Epithelial cell of proximal tubule (primary cell): ENCODE measurements at regions not wholly inside any gene's neighbourhood (a gene's known extent, or its start where the extent isn't known, plus 50 kb on each side); places are given as distances from the start of the nearest gene placed in this dataset.

Experiments
- DNase-seq: peaks from one replicate; pipeline ENCODE4 v3.0.0-alpha.2; 2011; ENCODE audit warnings: low read depth
- H3K4me3 ChIP-seq: 2 replicates; pipeline ENCODE4 v1.5.1; 2011; ENCODE audit warnings: low read depth, mild to moderate bottlenecking, low read length
- TF ChIP-seq, protein P1 (sequence below): conservative IDR thresholded peaks from 2 replicates; pipeline ENCODE4 v1.5.1; 2012; ENCODE audit warnings: low read depth, mild to moderate bottlenecking, low read length

DNA sequence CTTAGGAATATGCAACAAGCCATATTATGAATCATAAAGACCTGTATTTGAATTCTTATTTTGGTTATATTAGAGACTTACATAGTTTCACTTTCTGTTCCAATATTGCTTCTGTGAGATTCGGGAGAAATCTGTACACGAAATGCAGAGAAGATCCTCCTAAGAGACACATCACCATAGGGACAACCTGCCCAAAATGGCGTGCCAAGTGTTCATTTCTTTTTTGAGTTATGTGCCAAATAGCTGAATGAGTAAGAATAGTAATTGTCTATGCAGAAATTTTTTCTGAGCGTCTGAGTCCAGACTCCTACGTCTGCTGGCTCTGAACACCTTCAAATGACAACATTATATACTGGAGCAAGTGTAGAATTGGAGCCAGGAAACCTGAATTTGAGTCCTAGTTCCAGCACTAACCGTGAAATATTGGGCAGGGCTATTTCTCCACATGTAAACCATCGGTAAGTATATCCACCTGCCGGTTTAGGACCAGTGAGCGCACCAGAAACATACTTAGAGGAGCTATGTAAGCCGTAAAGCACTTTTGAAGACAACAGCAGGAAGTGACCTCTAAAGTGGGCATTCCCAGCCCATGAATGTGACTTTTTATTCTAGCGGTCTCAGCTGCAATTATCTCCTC lies 163.9 kb upstream of the DMRT1 start:
- no peak for DNase-seq
- peak overlapping the region; percentile 32 for H3K4me3 ChIP-seq
- TF ChIP-seq, protein P1, sequence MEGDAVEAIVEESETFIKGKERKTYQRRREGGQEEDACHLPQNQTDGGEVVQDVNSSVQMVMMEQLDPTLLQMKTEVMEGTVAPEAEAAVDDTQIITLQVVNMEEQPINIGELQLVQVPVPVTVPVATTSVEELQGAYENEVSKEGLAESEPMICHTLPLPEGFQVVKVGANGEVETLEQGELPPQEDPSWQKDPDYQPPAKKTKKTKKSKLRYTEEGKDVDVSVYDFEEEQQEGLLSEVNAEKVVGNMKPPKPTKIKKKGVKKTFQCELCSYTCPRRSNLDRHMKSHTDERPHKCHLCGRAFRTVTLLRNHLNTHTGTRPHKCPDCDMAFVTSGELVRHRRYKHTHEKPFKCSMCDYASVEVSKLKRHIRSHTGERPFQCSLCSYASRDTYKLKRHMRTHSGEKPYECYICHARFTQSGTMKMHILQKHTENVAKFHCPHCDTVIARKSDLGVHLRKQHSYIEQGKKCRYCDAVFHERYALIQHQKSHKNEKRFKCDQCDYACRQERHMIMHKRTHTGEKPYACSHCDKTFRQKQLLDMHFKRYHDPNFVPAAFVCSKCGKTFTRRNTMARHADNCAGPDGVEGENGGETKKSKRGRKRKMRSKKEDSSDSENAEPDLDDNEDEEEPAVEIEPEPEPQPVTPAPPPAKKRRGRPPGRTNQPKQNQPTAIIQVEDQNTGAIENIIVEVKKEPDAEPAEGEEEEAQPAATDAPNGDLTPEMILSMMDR: no peak

DNA sequence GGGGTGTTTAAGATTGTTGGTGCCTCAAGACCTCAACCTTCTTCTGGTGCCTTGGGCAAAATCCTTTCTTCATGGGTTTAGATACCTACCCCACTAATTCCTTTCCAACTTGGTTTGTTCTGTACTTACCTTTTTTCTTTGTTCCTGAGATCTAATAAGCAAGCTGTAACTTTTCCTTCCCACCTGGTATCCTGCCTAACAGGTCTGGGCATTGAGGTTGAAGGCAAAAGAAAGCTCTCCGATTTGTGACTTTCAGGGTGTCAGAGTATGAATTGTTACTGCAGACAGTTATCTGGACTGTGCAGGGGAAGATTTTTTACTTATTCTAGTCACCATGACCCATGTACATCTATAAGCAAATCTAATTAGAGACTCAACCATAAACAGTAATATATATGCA lies 162.6 kb upstream of the DMRT1 start:
- DNase-seq: no peak
- no peak overlapping the region for H3K4me3 ChIP-seq
- TF ChIP-seq, protein P1: no peak

DNA sequence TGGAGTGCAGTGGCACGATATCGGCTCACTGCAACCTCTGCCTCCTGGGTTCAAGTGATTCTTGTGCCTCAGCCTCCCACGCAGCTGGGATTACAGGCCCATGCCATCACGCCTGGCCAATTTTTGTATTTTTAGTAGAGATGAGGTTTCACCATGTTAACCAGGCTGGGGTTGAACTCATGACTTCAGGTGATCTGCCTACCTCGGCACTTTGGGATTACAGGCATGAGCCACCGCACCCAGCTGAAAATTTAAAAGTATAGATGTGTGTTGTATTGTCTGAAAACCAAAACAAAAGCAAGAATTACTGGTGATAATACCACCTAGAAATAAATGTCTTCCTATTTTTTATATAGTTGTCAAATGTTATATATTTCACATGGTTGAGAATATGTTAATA lies 162.0 kb upstream of the DMRT1 start:
- TF ChIP-seq, protein P1: no peak
- no peak overlapping the region for H3K4me3 ChIP-seq
- no peak for DNase-seq

DNA sequence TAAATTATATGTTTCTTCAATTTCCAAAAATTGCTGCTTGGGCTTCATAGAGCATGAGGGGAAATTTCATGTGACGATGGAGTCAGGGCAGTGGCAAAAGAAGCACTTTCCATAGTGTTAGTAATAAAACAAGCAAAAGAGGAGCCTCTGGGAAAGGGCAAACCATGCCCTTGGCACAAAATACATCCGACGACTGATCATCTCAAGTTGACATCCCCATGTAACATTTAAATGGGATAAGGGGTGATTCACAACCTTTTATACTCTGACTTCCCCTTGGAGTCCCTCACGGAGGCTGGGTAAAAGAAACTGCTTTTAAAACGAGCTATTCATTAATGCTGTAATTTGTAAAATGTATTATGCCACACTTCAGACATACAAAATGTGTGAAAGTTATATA lies 161.4 kb upstream of the DMRT1 start:
- TF ChIP-seq, protein P1: no peak
- no peak overlapping the region for H3K4me3 ChIP-seq
- no peak for DNase-seq

DNA sequence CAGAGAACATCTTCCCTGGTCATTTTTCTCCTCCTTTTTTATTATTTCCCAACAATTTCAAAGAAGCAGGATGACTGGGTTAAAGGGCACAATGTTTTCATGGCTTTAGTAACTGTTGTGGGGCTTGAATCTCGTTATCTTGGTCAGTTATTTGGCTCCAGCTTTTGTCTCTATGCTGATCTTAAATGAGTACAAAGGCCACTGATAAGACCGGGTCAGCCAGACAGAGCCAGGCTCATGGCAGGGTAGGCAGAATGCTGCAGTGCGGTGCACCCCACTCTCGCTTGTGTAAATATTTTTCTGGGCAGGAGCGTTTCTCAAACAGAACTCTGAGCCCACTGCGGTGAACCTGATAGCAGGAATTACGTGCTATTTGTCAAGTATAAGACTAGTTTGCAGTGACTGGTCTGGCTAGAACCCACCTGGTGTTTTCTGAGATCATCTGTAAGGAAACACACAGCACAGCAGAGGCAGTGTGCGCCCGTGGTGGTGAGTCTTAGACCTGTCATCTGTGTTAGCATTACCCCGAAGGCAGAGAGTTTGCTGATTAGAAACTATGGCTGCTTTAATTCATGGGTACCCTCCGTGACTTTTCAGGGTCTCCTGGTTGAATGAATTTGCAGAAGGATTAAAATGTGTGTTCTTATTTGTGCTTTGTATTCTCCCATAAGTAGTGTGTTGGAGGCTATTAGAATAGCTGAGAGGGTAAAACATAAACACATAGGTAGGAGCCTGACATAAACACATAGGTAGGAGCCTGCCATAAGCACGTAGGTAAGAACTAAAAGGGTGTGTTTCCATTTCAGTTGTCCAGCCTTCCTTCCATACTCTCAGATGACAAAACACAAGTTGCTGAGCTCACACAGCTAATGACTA lies 158.6 kb upstream of the DMRT1 start:
- DNase-seq: no peak
- TF ChIP-seq, protein P1: no peak
- no peak overlapping the region for H3K4me3 ChIP-seq

DNA sequence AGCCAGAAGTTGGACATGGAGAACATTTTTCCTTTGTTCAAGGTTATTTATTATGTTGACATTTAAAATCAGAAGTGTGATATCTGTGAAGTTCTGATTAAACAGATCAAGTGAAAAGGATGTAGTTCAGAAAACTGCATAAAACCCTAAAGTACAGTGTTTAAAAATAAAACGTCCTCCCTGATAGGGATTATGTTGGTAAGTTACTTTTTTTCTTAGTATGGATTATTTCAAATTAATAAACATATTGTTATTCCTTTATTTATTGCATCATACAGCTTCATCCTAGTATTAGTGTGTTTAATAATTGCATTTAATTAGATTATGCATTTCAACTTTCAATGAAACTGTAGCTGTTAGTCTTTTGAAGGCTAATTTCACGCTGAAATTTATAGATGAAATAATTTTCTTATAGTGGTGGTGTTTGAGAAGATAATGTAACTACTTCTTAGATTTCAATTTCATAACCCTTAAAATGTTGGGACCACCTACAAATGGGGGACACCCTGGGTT lies 157.9 kb upstream of the DMRT1 start:
- H3K4me3 ChIP-seq: no peak overlapping the region
- DNase-seq: no peak
- TF ChIP-seq, protein P1: no peak
